ENCODE measurements at regions not wholly inside any gene's neighbourhood (a gene's known extent, or its start where the extent isn't known, plus 50 kb on each side); places are given as distances from the start of the nearest gene placed in this dataset.

GRCh38 chr6:23306251-23306950, 737.0 kb downstream of the HDGFL1 start:
- no peaks in the 10 kb centered on the region for H3K36me3 ChIP-seq
- no peaks in the 10 kb centered on the region for H3K27me3 ChIP-seq
- H3K4me3 Mint-ChIP-seq, result no peak overlapping the region
- H2AFZ ChIP-seq (replicated peaks), result no peak overlapping the region
- H3K4me2 ChIP-seq, result no peak overlapping the region
- no peaks in the 10 kb centered on the region for H3K9me3 Mint-ChIP-seq
- no peak overlapping the region for H3K4me3 ChIP-seq
- no peak for DNase-seq (ENCODE audit: low spot score)
- no peaks in the 10 kb centered on the region for H3K4me1 ChIP-seq
- H3K79me2 ChIP-seq (ENCODE audit: low read depth), result no peaks in the 10 kb centered on the region
- H3K27ac ChIP-seq, result no peak overlapping the region
- no peaks in the 10 kb centered on the region for H3K4me1 Mint-ChIP-seq
- H3F3A ChIP-seq (ENCODE audit: low read depth), result no peaks in the 10 kb centered on the region
- H4K20me1 ChIP-seq (ENCODE audit: low read depth), result no peaks in the 10 kb centered on the region
- no peak overlapping the region for H3K9ac ChIP-seq
- H3K27ac Mint-ChIP-seq, result no peak overlapping the region
- no peaks in the 10 kb centered on the region for H3K9me3 ChIP-seq (ENCODE audit: low read depth)
- H3K27me3 Mint-ChIP-seq (ENCODE audit: insufficient read depth, low read depth), result peaks cover 2% of the 10 kb centered on the region
- no peaks in the 10 kb centered on the region for H3K36me3 Mint-ChIP-seq
- TF ChIP-seq EZH2 (IDR thresholded peaks at IDR 0.05) (no peak), CTCF (IDR thresholded peaks at IDR 0.05) (no peak), EZH2phosphoT487 (IDR thresholded peaks at IDR 0.05) (no peak)

GRCh38 chr6:23307516-23307915, 738.1 kb downstream of the HDGFL1 start:
- Histone ChIP-seq H4K20me1 (ENCODE audit: low read depth) (no peaks in the 10 kb centered on the region), H2AFZ (replicated peaks) (no peak overlapping the region), H3K4me2 (no peak overlapping the region), H3K9ac (no peak overlapping the region), H3K4me1 (no peaks in the 10 kb centered on the region), H3K4me3 (no peak overlapping the region), H3F3A (ENCODE audit: low read depth) (no peaks in the 10 kb centered on the region), H3K27ac (no peak overlapping the region), H3K36me3 (no peaks in the 10 kb centered on the region), H3K27me3 (no peaks in the 10 kb centered on the region), H3K9me3 (ENCODE audit: low read depth) (no peaks in the 10 kb centered on the region), H3K79me2 (ENCODE audit: low read depth) (no peaks in the 10 kb centered on the region)
- Mint-ChIP-seq H3K36me3 (no peaks in the 10 kb centered on the region), H3K9me3 (no peaks in the 10 kb centered on the region), H3K27me3 (ENCODE audit: insufficient read depth, low read depth) (peaks cover 2% of the 10 kb centered on the region), H3K27ac (no peak overlapping the region), H3K4me1 (no peaks in the 10 kb centered on the region), H3K4me3 (no peak overlapping the region)
- DNase-seq (ENCODE audit: low spot score), result no peak
- TF ChIP-seq EZH2 (IDR thresholded peaks at IDR 0.05) (no peak), CTCF (IDR thresholded peaks at IDR 0.05) (no peak), EZH2phosphoT487 (IDR thresholded peaks at IDR 0.05) (no peak)

- TF ChIP-seq EZH2 (IDR thresholded peaks at IDR 0.05) (no peak), EZH2phosphoT487 (IDR thresholded peaks at IDR 0.05) (no peak), CTCF (IDR thresholded peaks at IDR 0.05) (no peak)
Measured at GRCh38 chr6:23308166-23308565, 738.8 kb downstream of the HDGFL1 start.

More at GRCh38 chr6:23308166-23308565, 738.8 kb downstream of the HDGFL1 start:
- Mint-ChIP-seq H3K9me3 (no peaks in the 10 kb centered on the region), H3K27ac (no peak overlapping the region), H3K4me1 (no peaks in the 10 kb centered on the region), H3K36me3 (no peaks in the 10 kb centered on the region), H3K4me3 (no peak overlapping the region), H3K27me3 (ENCODE audit: insufficient read depth, low read depth) (peaks cover 2% of the 10 kb centered on the region)
- Histone ChIP-seq H3K79me2 (ENCODE audit: low read depth) (no peaks in the 10 kb centered on the region), H2AFZ (replicated peaks) (no peak overlapping the region), H3K4me2 (no peak overlapping the region), H3K27me3 (no peaks in the 10 kb centered on the region), H3K4me1 (no peaks in the 10 kb centered on the region), H3K9ac (no peak overlapping the region), H3K4me3 (no peak overlapping the region), H3K9me3 (ENCODE audit: low read depth) (no peaks in the 10 kb centered on the region), H3F3A (ENCODE audit: low read depth) (no peaks in the 10 kb centered on the region), H3K27ac (no peak overlapping the region), H4K20me1 (ENCODE audit: low read depth) (no peaks in the 10 kb centered on the region), H3K36me3 (no peaks in the 10 kb centered on the region)
- no peak for DNase-seq (ENCODE audit: low spot score)

All from neural progenitor cell (in vitro differentiated cells).